ENCODE measurements at regions not wholly inside any gene's neighbourhood (a gene's known extent, or its start where the extent isn't known, plus 50 kb on each side); places are given as distances from the start of the nearest gene placed in this dataset.

DNA sequence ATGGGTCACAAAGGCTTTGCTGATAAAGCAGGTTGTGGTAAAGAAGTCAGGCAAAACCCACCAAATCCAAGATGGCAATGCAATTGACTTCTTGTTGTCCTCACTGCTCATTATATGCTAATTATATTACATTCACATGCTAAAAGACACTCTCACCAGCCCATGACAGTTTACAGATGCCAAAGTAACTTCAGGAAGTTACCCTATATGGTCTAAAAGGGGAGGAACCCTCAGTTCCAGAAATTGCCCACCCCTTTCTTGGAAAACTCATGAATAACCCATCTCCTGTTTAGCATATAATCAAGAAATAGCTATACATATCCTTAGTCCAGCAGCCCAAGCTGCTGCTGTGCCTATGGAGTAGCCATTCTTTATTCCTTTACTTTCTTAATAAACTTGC is 501.1 kb downstream of the MEI4 start:
- Histone ChIP-seq H2BK15ac (replicated peaks; ENCODE audit: low read depth) (no peak overlapping the region), H3K4me3 (ENCODE audit: low read length) (no peak overlapping the region), H4K8ac (ENCODE audit: low read depth, low read length) (no peak overlapping the region), H3K23ac (ENCODE audit: low read length) (no peak overlapping the region), H3K18ac (ENCODE audit: low read length) (no peak overlapping the region), H3K9ac (ENCODE audit: low read length) (no peak overlapping the region), H4K5ac (ENCODE audit: low read length) (no peak overlapping the region), H3K27ac (ENCODE audit: low read depth, low read length) (no peak overlapping the region), H3K79me1 (ENCODE audit: low read length) (no peaks in the 10 kb centered on the region), H3K56ac (ENCODE audit: low read length) (no peak overlapping the region), H3K79me2 (ENCODE audit: control insufficient read depth, insufficient read depth, low read length) (no peaks in the 10 kb centered on the region), H2AK5ac (ENCODE audit: low read length) (no peak overlapping the region), H2BK5ac (ENCODE audit: low read length) (no peak overlapping the region), H3K4me1 (ENCODE audit: control insufficient read depth, low read depth, low read length) (no peaks in the 10 kb centered on the region), H3K27me3 (ENCODE audit: insufficient read depth, low read length, poor library complexity) (no peaks in the 10 kb centered on the region), H3K36me3 (ENCODE audit: control insufficient read depth, insufficient read depth, low read length) (no peaks in the 10 kb centered on the region), H3K4ac (ENCODE audit: low read depth, low read length) (no peak overlapping the region), H2BK120ac (ENCODE audit: low read depth, low read length) (no peak overlapping the region), H3K4me2 (ENCODE audit: low read length) (no peak overlapping the region)
- DNase-seq = peak; percentile 58

DNA sequence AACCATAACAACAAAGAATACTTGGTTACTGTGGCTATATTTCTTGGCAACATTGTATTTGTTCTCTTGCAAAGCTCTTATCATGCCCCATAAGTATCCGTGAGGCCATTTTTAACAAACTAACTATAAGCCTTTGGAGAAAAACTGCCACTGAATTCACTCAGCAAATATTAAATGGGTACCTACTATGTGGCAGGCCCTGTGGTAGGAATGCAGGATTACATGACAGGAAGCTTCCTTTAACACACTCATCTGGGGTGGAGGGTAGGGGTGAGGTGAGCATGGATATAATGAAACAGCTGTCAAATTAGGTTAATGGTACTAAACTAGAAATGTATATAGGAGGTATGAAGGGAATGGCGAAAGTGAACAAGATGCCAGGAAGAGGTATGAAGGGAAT is 504.8 kb downstream of the MEI4 start:
- Histone ChIP-seq H3K4me3 (ENCODE audit: low read length) (no peak overlapping the region), H3K36me3 (ENCODE audit: control insufficient read depth, insufficient read depth, low read length) (no peaks in the 10 kb centered on the region), H4K8ac (ENCODE audit: low read depth, low read length) (no peak overlapping the region), H3K18ac (ENCODE audit: low read length) (no peak overlapping the region), H3K79me1 (ENCODE audit: low read length) (no peaks in the 10 kb centered on the region), H3K4ac (ENCODE audit: low read depth, low read length) (no peak overlapping the region), H3K27me3 (ENCODE audit: insufficient read depth, low read length, poor library complexity) (no peaks in the 10 kb centered on the region), H3K79me2 (ENCODE audit: control insufficient read depth, insufficient read depth, low read length) (no peaks in the 10 kb centered on the region), H2BK15ac (replicated peaks; ENCODE audit: low read depth) (no peak overlapping the region), H2BK120ac (ENCODE audit: low read depth, low read length) (no peak overlapping the region), H4K5ac (ENCODE audit: low read length) (no peak overlapping the region), H2BK5ac (ENCODE audit: low read length) (no peak overlapping the region), H3K27ac (ENCODE audit: low read depth, low read length) (no peak overlapping the region), H3K4me1 (ENCODE audit: control insufficient read depth, low read depth, low read length) (no peaks in the 10 kb centered on the region), H3K4me2 (ENCODE audit: low read length) (no peak overlapping the region), H3K9ac (ENCODE audit: low read length) (no peak overlapping the region), H3K56ac (ENCODE audit: low read length) (no peak overlapping the region), H3K23ac (ENCODE audit: low read length) (no peak overlapping the region), H2AK5ac (ENCODE audit: low read length) (no peak overlapping the region)
- peak; percentile 38 for DNase-seq
- no CpG with 5 or more reads among the region's 2 CpGs for WGBS (ENCODE audit: extremely low coverage, insufficient coverage, low lambda C conversion rate)

DNA sequence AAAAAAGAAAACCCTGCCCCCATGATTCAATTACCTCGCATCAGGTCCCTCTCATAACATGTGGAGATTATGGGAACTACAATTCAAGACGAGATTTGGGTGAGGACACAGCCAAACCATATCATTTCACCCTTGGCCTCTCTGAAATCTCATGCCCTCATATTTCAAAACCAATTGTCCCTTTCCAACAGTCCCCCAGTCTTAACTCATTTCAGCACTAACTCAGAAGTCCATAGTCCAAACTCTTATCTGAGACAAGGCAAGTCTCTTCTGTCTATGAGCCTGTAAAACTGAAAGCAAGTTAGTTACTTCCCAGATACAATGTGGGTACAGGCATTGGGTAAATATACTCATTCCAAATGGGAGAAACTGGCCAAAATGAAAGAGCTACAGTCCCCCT is 536.1 kb downstream of the MEI4 start:
- Histone ChIP-seq H3K79me1 (ENCODE audit: low read length) (no peaks in the 10 kb centered on the region), H3K23ac (ENCODE audit: low read length) (no peak overlapping the region), H3K4ac (ENCODE audit: low read depth, low read length) (no peak overlapping the region), H2BK15ac (replicated peaks; ENCODE audit: low read depth) (no peak overlapping the region), H3K36me3 (ENCODE audit: control insufficient read depth, insufficient read depth, low read length) (no peaks in the 10 kb centered on the region), H3K4me1 (ENCODE audit: control insufficient read depth, low read depth, low read length) (no peaks in the 10 kb centered on the region), H3K4me2 (ENCODE audit: low read length) (no peak overlapping the region), H2BK5ac (ENCODE audit: low read length) (no peak overlapping the region), H4K5ac (ENCODE audit: low read length) (no peak overlapping the region), H4K8ac (ENCODE audit: low read depth, low read length) (no peak overlapping the region), H3K79me2 (ENCODE audit: control insufficient read depth, insufficient read depth, low read length) (no peaks in the 10 kb centered on the region), H2AK5ac (ENCODE audit: low read length) (no peak overlapping the region), H3K56ac (ENCODE audit: low read length) (no peak overlapping the region), H3K27ac (ENCODE audit: low read depth, low read length) (no peak overlapping the region), H3K9ac (ENCODE audit: low read length) (no peak overlapping the region), H2BK120ac (ENCODE audit: low read depth, low read length) (no peak overlapping the region), H3K4me3 (ENCODE audit: low read length) (no peak overlapping the region), H3K18ac (ENCODE audit: low read length) (no peak overlapping the region), H3K27me3 (ENCODE audit: insufficient read depth, low read length, poor library complexity) (no peaks in the 10 kb centered on the region)
- WGBS (ENCODE audit: extremely low coverage, insufficient coverage, low lambda C conversion rate) = no CpG with 5 or more reads among the region's 2 CpGs
- no peak for DNase-seq

DNA sequence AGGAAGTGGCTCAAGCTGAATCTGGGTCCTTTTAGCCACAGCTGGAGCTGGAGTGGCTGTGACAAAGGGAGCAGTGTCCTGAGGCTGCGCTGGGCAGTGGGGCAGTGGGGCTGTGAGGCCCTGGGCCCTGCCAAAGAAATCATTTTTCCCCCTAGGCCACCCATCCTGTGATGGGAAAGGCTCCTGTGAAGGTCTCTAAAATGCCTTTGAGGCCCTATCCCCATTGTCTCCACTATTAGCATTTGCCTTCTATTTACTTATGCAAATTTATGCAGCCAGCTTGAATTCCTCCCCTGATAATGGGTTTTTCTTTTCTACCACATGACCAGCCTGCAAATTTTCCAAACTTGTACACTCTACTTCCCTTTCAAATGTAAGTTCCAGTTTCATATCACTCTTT is 539.2 kb downstream of the MEI4 start:
- WGBS (ENCODE audit: extremely low coverage, insufficient coverage, low lambda C conversion rate) = no CpG with 5 or more reads among the region's 1 CpG

DNA sequence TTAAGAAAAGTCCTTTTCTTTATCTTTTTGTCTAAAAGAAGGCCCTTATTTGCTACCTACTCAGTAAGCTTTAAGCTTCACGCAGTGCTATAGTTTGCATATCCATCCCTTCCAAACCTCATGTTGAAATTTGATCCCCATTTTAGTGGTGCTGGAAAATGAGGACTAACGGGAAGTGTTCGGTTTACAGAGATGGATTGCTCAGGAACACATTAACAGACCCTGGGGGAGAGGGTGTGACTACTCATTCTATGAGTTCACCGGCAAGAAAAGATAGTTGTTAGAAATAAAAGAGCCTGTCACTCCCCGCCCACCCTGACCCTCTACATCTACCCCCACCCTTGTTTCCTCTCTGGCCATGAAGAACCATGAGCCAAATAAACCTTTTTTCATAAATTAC is 546.2 kb downstream of the MEI4 start:
- no peak for DNase-seq
- H2AK5ac ChIP-seq (ENCODE audit: low read length) = no peak overlapping the region
- no peaks in the 10 kb centered on the region for H3K4me1 ChIP-seq (ENCODE audit: control insufficient read depth, low read depth, low read length)
- H3K23ac ChIP-seq (ENCODE audit: low read length) = no peak overlapping the region
- no peak overlapping the region for H3K27ac ChIP-seq (ENCODE audit: low read depth, low read length)
- H3K79me1 ChIP-seq (ENCODE audit: low read length) = no peaks in the 10 kb centered on the region
- H3K9ac ChIP-seq (ENCODE audit: low read length) = no peak overlapping the region
- no peak overlapping the region for H3K18ac ChIP-seq (ENCODE audit: low read length)
- no peak overlapping the region for H3K4me2 ChIP-seq (ENCODE audit: low read length)
- no peak overlapping the region for H2BK15ac ChIP-seq (replicated peaks; ENCODE audit: low read depth)
- H2BK120ac ChIP-seq (ENCODE audit: low read depth, low read length) = no peak overlapping the region
- no peak overlapping the region for H3K4ac ChIP-seq (ENCODE audit: low read depth, low read length)
- no peaks in the 10 kb centered on the region for H3K27me3 ChIP-seq (ENCODE audit: insufficient read depth, low read length, poor library complexity)
- no CpG with 5 or more reads among the region's 5 CpGs for WGBS (ENCODE audit: extremely low coverage, insufficient coverage, low lambda C conversion rate)
- no peak overlapping the region for H3K56ac ChIP-seq (ENCODE audit: low read length)
- H3K36me3 ChIP-seq (ENCODE audit: control insufficient read depth, insufficient read depth, low read length) = no peaks in the 10 kb centered on the region
- H4K5ac ChIP-seq (ENCODE audit: low read length) = no peak overlapping the region
- no peak overlapping the region for H3K4me3 ChIP-seq (ENCODE audit: low read length)
- no peaks in the 10 kb centered on the region for H3K79me2 ChIP-seq (ENCODE audit: control insufficient read depth, insufficient read depth, low read length)
- H2BK5ac ChIP-seq (ENCODE audit: low read length) = no peak overlapping the region
- no peak overlapping the region for H4K8ac ChIP-seq (ENCODE audit: low read depth, low read length)

More for the DNA sequence above, 539.2 kb downstream of the MEI4 start:
- Histone ChIP-seq H3K4me3 (ENCODE audit: low read length) (no peak overlapping the region), H3K56ac (ENCODE audit: low read length) (no peak overlapping the region), H3K27ac (ENCODE audit: low read depth, low read length) (no peak overlapping the region), H3K79me1 (ENCODE audit: low read length) (no peaks in the 10 kb centered on the region), H2BK15ac (replicated peaks; ENCODE audit: low read depth) (no peak overlapping the region), H3K27me3 (ENCODE audit: insufficient read depth, low read length, poor library complexity) (no peaks in the 10 kb centered on the region), H3K4me1 (ENCODE audit: control insufficient read depth, low read depth, low read length) (no peaks in the 10 kb centered on the region), H2AK5ac (ENCODE audit: low read length) (no peak overlapping the region), H3K36me3 (ENCODE audit: control insufficient read depth, insufficient read depth, low read length) (no peaks in the 10 kb centered on the region), H2BK120ac (ENCODE audit: low read depth, low read length) (no peak overlapping the region), H3K23ac (ENCODE audit: low read length) (no peak overlapping the region), H3K4ac (ENCODE audit: low read depth, low read length) (no peak overlapping the region), H4K5ac (ENCODE audit: low read length) (no peak overlapping the region), H2BK5ac (ENCODE audit: low read length) (no peak overlapping the region), H3K4me2 (ENCODE audit: low read length) (no peak overlapping the region), H3K79me2 (ENCODE audit: control insufficient read depth, insufficient read depth, low read length) (no peaks in the 10 kb centered on the region), H4K8ac (ENCODE audit: low read depth, low read length) (no peak overlapping the region), H3K9ac (ENCODE audit: low read length) (no peak overlapping the region), H3K18ac (ENCODE audit: low read length) (no peak overlapping the region)
- DNase-seq = peak; percentile 30

DNA sequence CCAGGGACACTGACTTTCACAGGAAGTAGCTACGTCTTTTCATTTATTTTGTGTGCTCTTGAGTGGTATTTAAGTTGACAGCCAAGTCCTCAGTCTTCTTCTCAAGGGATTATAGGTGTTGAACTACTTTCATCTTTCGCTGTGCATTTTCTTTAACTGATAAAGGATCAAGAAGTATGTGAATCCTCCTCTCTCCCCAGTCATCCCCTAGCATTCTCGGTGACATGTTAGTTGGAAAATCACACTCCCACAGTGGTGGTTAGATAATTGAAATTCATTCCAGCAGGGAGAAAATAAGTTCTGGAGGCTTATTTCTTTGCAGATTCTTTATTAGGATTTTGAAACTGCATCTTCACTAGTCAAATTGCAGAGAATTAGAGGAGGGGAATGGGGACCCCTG is 569.4 kb downstream of the MEI4 start:
- no peaks in the 10 kb centered on the region for H3K27me3 ChIP-seq (ENCODE audit: insufficient read depth, low read length, poor library complexity)
- no peak overlapping the region for H3K9ac ChIP-seq (ENCODE audit: low read length)
- WGBS (ENCODE audit: extremely low coverage, insufficient coverage, low lambda C conversion rate) = no CpG with 5 or more reads among the region's 3 CpGs
- no peak overlapping the region for H2BK120ac ChIP-seq (ENCODE audit: low read depth, low read length)
- no peak overlapping the region for H3K4me3 ChIP-seq (ENCODE audit: low read length)
- H3K27ac ChIP-seq (ENCODE audit: low read depth, low read length) = no peak overlapping the region
- H3K36me3 ChIP-seq (ENCODE audit: control insufficient read depth, insufficient read depth, low read length) = no peaks in the 10 kb centered on the region
- no peak overlapping the region for H3K56ac ChIP-seq (ENCODE audit: low read length)
- H2AK5ac ChIP-seq (ENCODE audit: low read length) = no peak overlapping the region
- DNase-seq = peak; percentile 16
- no peak overlapping the region for H2BK5ac ChIP-seq (ENCODE audit: low read length)
- no peaks in the 10 kb centered on the region for H3K79me2 ChIP-seq (ENCODE audit: control insufficient read depth, insufficient read depth, low read length)
- H4K8ac ChIP-seq (ENCODE audit: low read depth, low read length) = no peak overlapping the region
- H3K79me1 ChIP-seq (ENCODE audit: low read length) = no peaks in the 10 kb centered on the region
- H3K4me2 ChIP-seq (ENCODE audit: low read length) = no peak overlapping the region
- H3K4me1 ChIP-seq (ENCODE audit: control insufficient read depth, low read depth, low read length) = no peaks in the 10 kb centered on the region
- H3K4ac ChIP-seq (ENCODE audit: low read depth, low read length) = no peak overlapping the region
- no peak overlapping the region for H3K18ac ChIP-seq (ENCODE audit: low read length)
- H3K23ac ChIP-seq (ENCODE audit: low read length) = no peak overlapping the region
- H4K5ac ChIP-seq (ENCODE audit: low read length) = no peak overlapping the region
- H2BK15ac ChIP-seq (replicated peaks; ENCODE audit: low read depth) = no peak overlapping the region
